Loucy (cell line): ENCODE measurements at regions not wholly inside any gene's neighbourhood (a gene's known extent, or its start where the extent isn't known, plus 50 kb on each side); places are given as distances from the start of the nearest gene placed in this dataset.
"Not testable (repeated sequence)": the region's sequence is repeated elsewhere in the genome, so short reads cannot be mapped to it uniquely, and the experiment has no call there.

ENCODE experiments used
- CTCF ChIP-seq: fragments of 200-600 bp; sonication (generic); conservative IDR thresholded peaks from 2 replicates; pipeline ENCODE4 v1.5.1; 2014; ENCODE audit warnings: mild to moderate bottlenecking, antibody characterized with exemption, low read length
- EZH2phosphoT487 ChIP-seq: fragments of 200-600 bp; IDR thresholded peaks from 2 replicates; pipeline ENCODE4 v1.6.1; 2018; ENCODE audit warnings: antibody characterized with exemption, mild to moderate bottlenecking, moderate library complexity, borderline replicate concordance

- not testable (repeated sequence) for TF ChIP-seq EZH2phosphoT487, CTCF
Measured at GRCh38 chr12:131229079-131229425, 275.3 kb downstream of the ADGRD1 start.
